ENCODE measurements at regions not wholly inside any gene's neighbourhood (a gene's known extent, or its start where the extent isn't known, plus 50 kb on each side); places are given as distances from the start of the nearest gene placed in this dataset.
A peak's percentile ranks its signal among the peaks of the same experiment; 100 is the strongest.

DNA sequence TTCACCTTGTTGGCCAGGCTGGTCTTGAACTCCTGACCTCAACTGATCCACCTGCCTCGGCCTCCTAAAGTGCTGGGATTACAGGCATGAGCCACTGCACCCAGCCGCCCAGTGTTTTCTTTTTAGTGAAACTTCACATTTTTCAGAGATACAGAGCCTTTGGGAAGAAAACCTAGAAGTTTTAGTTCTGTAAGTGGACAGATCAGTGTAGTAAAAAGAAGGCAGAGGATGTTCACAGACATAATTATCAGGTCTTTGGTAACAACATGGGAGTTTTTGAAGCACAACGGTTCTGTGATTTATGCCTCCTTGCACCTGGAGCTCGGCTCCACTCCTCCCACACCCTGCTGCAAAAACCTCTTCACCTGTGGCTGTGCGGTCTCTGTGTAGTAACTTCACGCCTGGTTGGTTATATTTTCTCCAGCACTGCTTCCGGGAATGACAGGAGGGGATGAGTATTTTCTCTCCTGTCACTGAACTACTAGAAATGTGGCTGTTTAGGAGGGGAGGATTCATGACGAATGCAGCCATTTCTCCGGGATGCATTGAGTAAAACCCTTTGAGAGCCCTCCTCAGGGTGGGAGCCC lies 67.0 kb downstream of the ARF6 start:
- TF ChIP-seq, protein P1, sequence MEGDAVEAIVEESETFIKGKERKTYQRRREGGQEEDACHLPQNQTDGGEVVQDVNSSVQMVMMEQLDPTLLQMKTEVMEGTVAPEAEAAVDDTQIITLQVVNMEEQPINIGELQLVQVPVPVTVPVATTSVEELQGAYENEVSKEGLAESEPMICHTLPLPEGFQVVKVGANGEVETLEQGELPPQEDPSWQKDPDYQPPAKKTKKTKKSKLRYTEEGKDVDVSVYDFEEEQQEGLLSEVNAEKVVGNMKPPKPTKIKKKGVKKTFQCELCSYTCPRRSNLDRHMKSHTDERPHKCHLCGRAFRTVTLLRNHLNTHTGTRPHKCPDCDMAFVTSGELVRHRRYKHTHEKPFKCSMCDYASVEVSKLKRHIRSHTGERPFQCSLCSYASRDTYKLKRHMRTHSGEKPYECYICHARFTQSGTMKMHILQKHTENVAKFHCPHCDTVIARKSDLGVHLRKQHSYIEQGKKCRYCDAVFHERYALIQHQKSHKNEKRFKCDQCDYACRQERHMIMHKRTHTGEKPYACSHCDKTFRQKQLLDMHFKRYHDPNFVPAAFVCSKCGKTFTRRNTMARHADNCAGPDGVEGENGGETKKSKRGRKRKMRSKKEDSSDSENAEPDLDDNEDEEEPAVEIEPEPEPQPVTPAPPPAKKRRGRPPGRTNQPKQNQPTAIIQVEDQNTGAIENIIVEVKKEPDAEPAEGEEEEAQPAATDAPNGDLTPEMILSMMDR (conservative IDR thresholded peaks at IDR 0.05), result no peak
- H3K36me3 Mint-ChIP-seq (ENCODE audit: low read depth), result no peaks in the 10 kb centered on the region
- H3K4me1 Mint-ChIP-seq, result peaks cover 2% of the 10 kb centered on the region
- no peak overlapping the region for H3K27ac ChIP-seq (ENCODE audit: low read depth, low read length)
- peak; percentile 20 for DNase-seq
- H3K27me3 ChIP-seq (ENCODE audit: control insufficient read depth, insufficient read depth, low read length, poor library complexity, severe bottlenecking), result no peaks in the 10 kb centered on the region
- no peak overlapping the region for H3K27ac Mint-ChIP-seq
- no peaks in the 10 kb centered on the region for H3K9me3 ChIP-seq (ENCODE audit: control insufficient read depth, low read length)
- 87 to 89% methylated on average over 4 to 9 of the region's 9 CpGs for WGBS, 2 experiments (ENCODE audit: insufficient coverage in 1 of 2, insufficient read length in 1 of 2)
- H3K4me3 ChIP-seq (ENCODE audit: low read length), result no peak overlapping the region
- no peak overlapping the region for H3K4me3 Mint-ChIP-seq
- no peaks in the 10 kb centered on the region for H3K27me3 Mint-ChIP-seq (ENCODE audit: insufficient read depth)
- no peaks in the 10 kb centered on the region for H3K4me1 ChIP-seq (ENCODE audit: control insufficient read depth, insufficient read depth, low read length)
- no peak overlapping the region for H3K9ac ChIP-seq (ENCODE audit: extremely low read depth, low read length, poor library complexity, severe bottlenecking)
- H3K36me3 ChIP-seq (ENCODE audit: control insufficient read depth, insufficient read depth, low read length), result no peaks in the 10 kb centered on the region
- H3K9me3 Mint-ChIP-seq, result no peaks in the 10 kb centered on the region

DNA sequence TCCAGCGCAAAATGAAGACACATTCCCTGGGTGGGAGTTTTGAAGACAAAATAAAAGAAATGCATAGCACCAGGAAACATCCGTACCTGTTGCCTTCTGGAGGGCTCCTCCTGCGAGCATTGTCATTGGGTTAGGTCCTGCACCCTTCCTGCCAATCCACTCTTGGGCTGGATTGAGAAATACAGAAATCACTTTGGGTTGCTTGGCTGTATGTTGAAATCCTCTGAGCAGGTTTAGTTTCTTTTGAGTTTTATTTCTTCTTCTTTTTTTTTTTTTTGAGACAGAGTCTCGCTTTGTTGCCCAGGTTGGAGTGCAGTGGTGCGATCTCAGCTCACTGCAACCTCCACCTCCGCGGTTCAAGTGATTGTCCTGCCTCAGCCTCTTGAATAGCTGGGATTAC lies 67.6 kb downstream of the ARF6 start:
- no peaks in the 10 kb centered on the region for H3K36me3 ChIP-seq (ENCODE audit: control insufficient read depth, insufficient read depth, low read length)
- H3K9ac ChIP-seq (ENCODE audit: extremely low read depth, low read length, poor library complexity, severe bottlenecking), result no peak overlapping the region
- DNase-seq, result no peak
- peaks cover 2% of the 10 kb centered on the region for H3K4me1 Mint-ChIP-seq
- no peak overlapping the region for H3K27ac ChIP-seq (ENCODE audit: low read depth, low read length)
- H3K9me3 ChIP-seq (ENCODE audit: control insufficient read depth, low read length), result no peaks in the 10 kb centered on the region
- no peaks in the 10 kb centered on the region for H3K9me3 Mint-ChIP-seq
- no peaks in the 10 kb centered on the region for H3K27me3 ChIP-seq (ENCODE audit: control insufficient read depth, insufficient read depth, low read length, poor library complexity, severe bottlenecking)
- TF ChIP-seq, protein P1 (conservative IDR thresholded peaks at IDR 0.05), result no peak
- WGBS, 2 experiments (ENCODE audit: insufficient coverage in 1 of 2, insufficient read length in 1 of 2), result 84 to 94% methylated on average over 3 to 7 of the region's 7 CpGs
- no peak overlapping the region for H3K27ac Mint-ChIP-seq
- no peaks in the 10 kb centered on the region for H3K4me1 ChIP-seq (ENCODE audit: control insufficient read depth, insufficient read depth, low read length)
- no peak overlapping the region for H3K4me3 ChIP-seq (ENCODE audit: low read length)
- H3K27me3 Mint-ChIP-seq (ENCODE audit: insufficient read depth), result no peaks in the 10 kb centered on the region
- no peaks in the 10 kb centered on the region for H3K36me3 Mint-ChIP-seq (ENCODE audit: low read depth)
- H3K4me3 Mint-ChIP-seq, result no peak overlapping the region

DNA sequence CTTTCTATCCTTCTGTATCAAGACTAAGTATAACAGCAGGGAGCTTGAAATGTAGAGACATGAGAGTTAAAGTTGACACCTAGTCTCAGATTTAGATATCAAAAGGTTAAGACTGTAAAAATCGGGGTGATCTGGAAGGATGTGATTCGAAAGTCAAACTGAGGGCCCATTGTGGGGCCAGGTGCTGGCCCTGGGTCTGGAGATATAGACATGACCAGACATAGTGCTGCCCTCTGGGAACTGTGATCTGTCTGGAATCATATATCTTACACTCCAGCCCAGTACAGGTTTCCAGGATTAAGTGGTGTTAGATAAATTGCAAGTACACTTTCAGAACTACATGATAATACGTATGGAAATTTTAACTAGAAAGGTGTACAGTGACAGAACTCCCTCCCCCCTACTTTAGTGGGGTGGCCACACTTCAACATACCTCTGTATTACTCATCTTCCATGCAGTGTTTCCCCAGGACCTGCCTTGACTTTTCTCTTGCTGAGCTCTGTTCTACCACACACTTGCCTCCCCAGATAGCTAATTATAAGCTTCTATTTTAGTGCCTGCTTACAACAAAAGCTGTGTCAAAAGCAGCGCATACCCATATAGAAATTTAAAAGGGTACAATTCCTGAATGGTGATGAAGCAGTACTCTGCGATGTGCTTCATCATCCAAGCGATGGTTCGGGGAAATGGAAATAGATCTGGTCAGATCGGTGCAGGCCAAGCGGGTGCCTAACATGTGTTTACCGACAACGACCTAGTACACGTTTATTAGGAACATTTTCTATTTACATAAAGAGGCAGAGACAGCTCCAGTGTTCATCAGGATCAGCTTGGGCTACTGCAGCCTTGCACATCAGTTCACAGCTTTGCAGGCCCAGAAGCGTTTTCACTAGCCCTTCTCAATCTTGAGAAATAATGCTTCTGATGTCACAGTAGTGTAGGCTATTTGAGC lies 68.7 kb downstream of the ARF6 start:
- Mint-ChIP-seq H3K27me3 (ENCODE audit: insufficient read depth) (no peaks in the 10 kb centered on the region), H3K4me1 (peaks cover 6% of the 10 kb centered on the region), H3K4me3 (no peak overlapping the region), H3K36me3 (ENCODE audit: low read depth) (no peaks in the 10 kb centered on the region), H3K9me3 (no peaks in the 10 kb centered on the region), H3K27ac (no peak overlapping the region)
- H3K36me3 ChIP-seq (ENCODE audit: control insufficient read depth, insufficient read depth, low read length), result no peaks in the 10 kb centered on the region
- no peak overlapping the region for H3K4me3 ChIP-seq (ENCODE audit: low read length)
- 92 to 93% methylated on average over 11 to 13 of the region's 13 CpGs for WGBS, 2 experiments (ENCODE audit: insufficient coverage in 1 of 2, insufficient read length in 1 of 2)
- no peaks in the 10 kb centered on the region for H3K27me3 ChIP-seq (ENCODE audit: control insufficient read depth, insufficient read depth, low read length, poor library complexity, severe bottlenecking)
- H3K27ac ChIP-seq (ENCODE audit: low read depth, low read length), result no peak overlapping the region
- no peaks in the 10 kb centered on the region for H3K4me1 ChIP-seq (ENCODE audit: control insufficient read depth, insufficient read depth, low read length)
- TF ChIP-seq, protein P1 (conservative IDR thresholded peaks at IDR 0.05), result no peak
- no peak for DNase-seq
- H3K9ac ChIP-seq (ENCODE audit: extremely low read depth, low read length, poor library complexity, severe bottlenecking), result no peak overlapping the region
- no peaks in the 10 kb centered on the region for H3K9me3 ChIP-seq (ENCODE audit: control insufficient read depth, low read length)
